Transverse colon (tissue), 4 donors: ENCODE measurements at regions not wholly inside any gene's neighbourhood (a gene's known extent, or its start where the extent isn't known, plus 50 kb on each side); places are given as distances from the start of the nearest gene placed in this dataset.

Experiments
- POLR2AphosphoS5 ChIP-seq, 3 donors: sonication (generic); formaldehyde crosslinking; IDR thresholded peaks; one replicate each; pipeline ENCODE4 v1.6.1; 2016; ENCODE audit warnings: antibody characterized with exemption in 3 of 3
- TF ChIP-seq, protein P1 (sequence below), 5 experiments: fragments of 200-600 bp in 3 of 5; fragments of 450-650 bp in 2 of 5; sonication (generic) in 3 of 5; IDR thresholded peaks; 1 replicate in 2 of 5; 2 replicates in 3 of 5; pipeline ENCODE4 v1.5.1; 2016 to 2017; ENCODE audit warnings: antibody characterized with exemption in 5 of 5, inconsistent platforms in 3 of 5, mild to moderate bottlenecking in 2 of 5, moderate library complexity in 1 of 5

- TF ChIP-seq, protein P1, sequence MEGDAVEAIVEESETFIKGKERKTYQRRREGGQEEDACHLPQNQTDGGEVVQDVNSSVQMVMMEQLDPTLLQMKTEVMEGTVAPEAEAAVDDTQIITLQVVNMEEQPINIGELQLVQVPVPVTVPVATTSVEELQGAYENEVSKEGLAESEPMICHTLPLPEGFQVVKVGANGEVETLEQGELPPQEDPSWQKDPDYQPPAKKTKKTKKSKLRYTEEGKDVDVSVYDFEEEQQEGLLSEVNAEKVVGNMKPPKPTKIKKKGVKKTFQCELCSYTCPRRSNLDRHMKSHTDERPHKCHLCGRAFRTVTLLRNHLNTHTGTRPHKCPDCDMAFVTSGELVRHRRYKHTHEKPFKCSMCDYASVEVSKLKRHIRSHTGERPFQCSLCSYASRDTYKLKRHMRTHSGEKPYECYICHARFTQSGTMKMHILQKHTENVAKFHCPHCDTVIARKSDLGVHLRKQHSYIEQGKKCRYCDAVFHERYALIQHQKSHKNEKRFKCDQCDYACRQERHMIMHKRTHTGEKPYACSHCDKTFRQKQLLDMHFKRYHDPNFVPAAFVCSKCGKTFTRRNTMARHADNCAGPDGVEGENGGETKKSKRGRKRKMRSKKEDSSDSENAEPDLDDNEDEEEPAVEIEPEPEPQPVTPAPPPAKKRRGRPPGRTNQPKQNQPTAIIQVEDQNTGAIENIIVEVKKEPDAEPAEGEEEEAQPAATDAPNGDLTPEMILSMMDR (IDR thresholded peaks at IDR 0.05), result no peak
- TF ChIP-seq POLR2AphosphoS5 (IDR thresholded peaks at IDR 0.05), result no peak
Measured at GRCh38 chr6:99810295-99810694, 183.7 kb downstream of the MCHR2 start.
